Loucy (cell line): ENCODE measurements at regions not wholly inside any gene's neighbourhood (a gene's known extent, or its start where the extent isn't known, plus 50 kb on each side); places are given as distances from the start of the nearest gene placed in this dataset.

Experiments used
- H2AFZ ChIP-seq: fragments of 200-600 bp; sonication (generic); 2 replicates; pipeline ENCODE4 v1.6.0; 2016; ENCODE audit warnings: antibody characterized with exemption, mild to moderate bottlenecking, low read length, moderate library complexity
- H3F3A ChIP-seq: fragments of 200-600 bp; 2 replicates; pipeline ENCODE4 v1.6.0; 2016; ENCODE audit warnings: antibody characterized with exemption, low read depth, mild to moderate bottlenecking
- H3K27me3 ChIP-seq: fragments of 200-600 bp; sonication (generic); 2 replicates; pipeline ENCODE4 v1.6.1; 2014; ENCODE audit warnings: low read length, mild to moderate bottlenecking; ENCODE audit not compliant: insufficient read depth, poor library complexity, severe bottlenecking
- H3K36me3 ChIP-seq: fragments of 200-600 bp; sonication (generic); 2 replicates; pipeline ENCODE4 v1.6.1; 2016; ENCODE audit warnings: low read length; ENCODE audit not compliant: insufficient read depth
- H3K4me1 ChIP-seq: fragments of 200-600 bp; sonication (generic); 2 replicates; pipeline ENCODE4 v1.5.1; 2014; ENCODE audit warnings: low read length, mild to moderate bottlenecking; ENCODE audit not compliant: insufficient read depth, poor library complexity, severe bottlenecking
- H3K4me2 ChIP-seq: fragments of 200-600 bp; sonication (generic); 2 replicates; pipeline ENCODE4 v1.6.0; 2014; ENCODE audit warnings: antibody characterized with exemption, low read length, low read depth, mild to moderate bottlenecking; ENCODE audit not compliant: poor library complexity, severe bottlenecking
- H3K4me3 ChIP-seq: fragments of 200-600 bp; sonication (generic); 2 replicates; pipeline ENCODE4 v1.5.1; 2014; ENCODE audit warnings: low read length, mild to moderate bottlenecking, mixed read lengths; ENCODE audit not compliant: poor library complexity, severe bottlenecking
- H3K79me2 ChIP-seq: fragments of 200-600 bp; sonication (generic); 2 replicates; pipeline ENCODE4 v1.6.1; 2014; ENCODE audit warnings: low read length; ENCODE audit not compliant: insufficient read depth
- H3K9ac ChIP-seq: fragments of 200-600 bp; sonication (generic); 2 replicates; pipeline ENCODE4 v1.6.0; 2014; ENCODE audit warnings: mild to moderate bottlenecking, low read depth, low read length, moderate library complexity; ENCODE audit not compliant: poor library complexity, severe bottlenecking
- H3K9me2 ChIP-seq: fragments of 200-600 bp; sonication (generic); replicated peaks from 2 replicates; pipeline ENCODE4 v1.6.1; 2016; ENCODE audit warnings: low read depth, low read length, mixed read lengths
- H3K9me3 ChIP-seq: fragments of 200-600 bp; sonication (generic); 2 replicates; pipeline ENCODE4 v1.6.1; 2014; ENCODE audit warnings: mild to moderate bottlenecking, antibody characterized with exemption, low read length, low read depth; ENCODE audit not compliant: insufficient read depth
- H4K20me1 ChIP-seq: fragments of 200-600 bp; sonication (generic); 2 replicates; pipeline ENCODE4 v1.6.0; 2014; ENCODE audit warnings: antibody characterized with exemption, low read length, mild to moderate bottlenecking; ENCODE audit not compliant: insufficient read depth, poor library complexity, severe bottlenecking
- CTCF ChIP-seq: fragments of 200-600 bp; sonication (generic); conservative IDR thresholded peaks from 2 replicates; pipeline ENCODE4 v1.5.1; 2014; ENCODE audit warnings: mild to moderate bottlenecking, antibody characterized with exemption, low read length
- EZH2phosphoT487 ChIP-seq: fragments of 200-600 bp; IDR thresholded peaks from 2 replicates; pipeline ENCODE4 v1.6.1; 2018; ENCODE audit warnings: antibody characterized with exemption, mild to moderate bottlenecking, moderate library complexity, borderline replicate concordance

GRCh38 chr14:54177641-54178621 is 218.9 kb upstream of the CDKN3 start:
- H3K36me3 ChIP-seq = no peaks in the 10 kb centered on the region
- H2AFZ ChIP-seq = no peak overlapping the region

GRCh38 chr14:54182419-54183045 is 214.3 kb upstream of the CDKN3 start:
- Histone ChIP-seq H3K4me2 (no peak overlapping the region), H3K4me1 (peaks cover 4% of the 10 kb centered on the region), H3K9me2 (no peaks in the 10 kb centered on the region), H3K4me3 (no peak overlapping the region), H2AFZ (no peak overlapping the region), H3K36me3 (no peaks in the 10 kb centered on the region), H3F3A (no peaks in the 10 kb centered on the region), H4K20me1 (no peaks in the 10 kb centered on the region), H3K9me3 (no peaks in the 10 kb centered on the region), H3K79me2 (no peaks in the 10 kb centered on the region), H3K27me3 (peaks cover 48% of the 10 kb centered on the region), H3K9ac (no peak overlapping the region)
- TF ChIP-seq EZH2phosphoT487 (no peak), CTCF (no peak)

More at GRCh38 chr14:54177641-54178621, 218.9 kb upstream of the CDKN3 start:
- H3F3A ChIP-seq = no peaks in the 10 kb centered on the region
- H3K4me2 ChIP-seq = no peak overlapping the region
- no peak overlapping the region for H3K4me3 ChIP-seq
- no peak overlapping the region for H3K9ac ChIP-seq
- no peaks in the 10 kb centered on the region for H3K9me3 ChIP-seq
- H4K20me1 ChIP-seq = no peaks in the 10 kb centered on the region
- no peaks in the 10 kb centered on the region for H3K9me2 ChIP-seq
- H3K79me2 ChIP-seq = no peaks in the 10 kb centered on the region
- H3K27me3 ChIP-seq = peaks cover 71% of the 10 kb centered on the region
- TF ChIP-seq EZH2phosphoT487 (no peak), CTCF (no peak)
- H3K4me1 ChIP-seq = peaks cover 17% of the 10 kb centered on the region

- Histone ChIP-seq H3K4me1 (peaks cover 10% of the 10 kb centered on the region), H3K36me3 (no peaks in the 10 kb centered on the region), H3K4me3 (no peak overlapping the region), H3K79me2 (no peaks in the 10 kb centered on the region), H3K9me2 (no peaks in the 10 kb centered on the region), H3F3A (no peaks in the 10 kb centered on the region), H4K20me1 (no peaks in the 10 kb centered on the region), H3K9ac (no peak overlapping the region), H3K4me2 (no peak overlapping the region), H3K9me3 (no peaks in the 10 kb centered on the region), H3K27me3 (peaks cover 7% of the 10 kb centered on the region), H2AFZ (no peak overlapping the region)
- TF ChIP-seq CTCF = no peak
- no peak for TF ChIP-seq EZH2phosphoT487
Observed at GRCh38 chr14:54186821-54187763, 209.7 kb upstream of the CDKN3 start.
